ENCODE measurements at regions not wholly inside any gene's neighbourhood (a gene's known extent, or its start where the extent isn't known, plus 50 kb on each side); places are given as distances from the start of the nearest gene placed in this dataset.

DNA sequence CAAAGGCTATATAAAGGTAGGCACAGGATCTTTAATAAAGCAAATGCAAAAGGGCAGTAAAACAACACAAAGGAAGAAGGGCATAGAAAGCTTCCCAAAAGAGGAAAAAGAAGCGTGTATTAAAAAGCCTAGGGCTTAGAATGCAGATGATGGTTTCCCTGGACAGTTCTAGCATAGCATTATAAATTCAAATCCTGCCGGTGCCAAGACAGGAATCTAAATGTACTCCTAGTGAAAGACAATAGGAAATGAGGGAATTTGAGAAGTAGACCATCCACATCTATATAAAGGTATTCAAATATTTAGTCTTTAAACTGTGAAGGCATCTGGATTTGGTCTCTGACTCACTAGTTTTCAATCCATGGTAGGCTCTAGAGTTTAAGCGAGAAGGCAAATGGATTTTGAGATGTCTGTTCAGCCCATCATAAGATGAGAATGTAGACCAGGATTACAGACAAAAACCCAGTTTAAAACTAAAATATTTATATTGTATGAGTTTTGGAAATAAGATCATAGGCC is 431.8 kb downstream of the TBL1XR1 start:
- TF ChIP-seq, protein P1, sequence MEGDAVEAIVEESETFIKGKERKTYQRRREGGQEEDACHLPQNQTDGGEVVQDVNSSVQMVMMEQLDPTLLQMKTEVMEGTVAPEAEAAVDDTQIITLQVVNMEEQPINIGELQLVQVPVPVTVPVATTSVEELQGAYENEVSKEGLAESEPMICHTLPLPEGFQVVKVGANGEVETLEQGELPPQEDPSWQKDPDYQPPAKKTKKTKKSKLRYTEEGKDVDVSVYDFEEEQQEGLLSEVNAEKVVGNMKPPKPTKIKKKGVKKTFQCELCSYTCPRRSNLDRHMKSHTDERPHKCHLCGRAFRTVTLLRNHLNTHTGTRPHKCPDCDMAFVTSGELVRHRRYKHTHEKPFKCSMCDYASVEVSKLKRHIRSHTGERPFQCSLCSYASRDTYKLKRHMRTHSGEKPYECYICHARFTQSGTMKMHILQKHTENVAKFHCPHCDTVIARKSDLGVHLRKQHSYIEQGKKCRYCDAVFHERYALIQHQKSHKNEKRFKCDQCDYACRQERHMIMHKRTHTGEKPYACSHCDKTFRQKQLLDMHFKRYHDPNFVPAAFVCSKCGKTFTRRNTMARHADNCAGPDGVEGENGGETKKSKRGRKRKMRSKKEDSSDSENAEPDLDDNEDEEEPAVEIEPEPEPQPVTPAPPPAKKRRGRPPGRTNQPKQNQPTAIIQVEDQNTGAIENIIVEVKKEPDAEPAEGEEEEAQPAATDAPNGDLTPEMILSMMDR (IDR thresholded peaks at IDR 0.05; ENCODE audit: poor library complexity), result no peak
- TF ChIP-seq EZH2 (IDR thresholded peaks at IDR 0.05; ENCODE audit: borderline replicate concordance) (no peak), EZH2phosphoT487 (IDR thresholded peaks at IDR 0.05; ENCODE audit: low read depth, severe bottlenecking, unreplicated experiment) (no peak)
- 93% methylated on average over 3 of the region's 3 CpGs for WGBS (ENCODE audit: low lambda C conversion rate, missing lambda C conversion rate)
- no peaks in the 10 kb centered on the region for H3K27me3 ChIP-seq

DNA sequence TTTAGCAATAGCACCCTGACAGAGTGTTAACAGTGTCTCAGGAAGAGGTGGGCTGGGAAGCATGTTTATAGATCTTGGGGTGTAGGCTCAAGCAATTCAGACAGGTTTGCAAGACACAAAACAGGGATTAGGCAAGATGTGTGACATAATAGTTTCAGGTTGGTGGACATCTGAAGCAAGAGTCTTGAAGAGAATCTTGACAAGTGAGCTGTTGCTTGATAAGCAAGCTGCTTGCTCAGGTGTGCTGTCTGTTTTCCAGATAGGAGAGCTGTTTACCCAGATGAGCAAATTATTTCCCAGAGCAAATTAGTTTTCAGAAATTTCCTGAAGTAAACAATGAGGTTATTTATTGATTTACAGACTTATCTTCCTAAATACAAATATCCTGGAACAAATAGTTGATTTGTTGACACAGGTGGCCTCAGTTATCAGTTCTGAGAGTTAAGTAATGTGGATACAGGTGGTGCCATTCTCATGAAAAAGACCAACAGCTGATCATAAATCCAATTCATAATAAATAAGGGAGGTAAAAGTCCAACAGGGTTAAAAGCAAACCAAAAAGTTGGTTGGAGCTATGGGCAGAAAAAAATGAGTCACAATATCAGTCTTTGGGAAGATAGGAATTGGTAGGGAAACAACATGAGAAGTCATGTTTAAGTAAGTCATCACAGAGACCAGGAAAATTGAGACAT is 437.3 kb downstream of the TBL1XR1 start:
- no peaks in the 10 kb centered on the region for H3K9me3 ChIP-seq (ENCODE audit: low read depth)
- no peak overlapping the region for H2AFZ ChIP-seq
- no peaks in the 10 kb centered on the region for H3K36me3 ChIP-seq (replicated peaks; ENCODE audit: insufficient read depth, low read depth)
- no peaks in the 10 kb centered on the region for H3K27me3 ChIP-seq
- H4K20me1 ChIP-seq (ENCODE audit: insufficient read depth, poor library complexity, severe bottlenecking), result no peaks in the 10 kb centered on the region
- H3K4me3 ChIP-seq, result no peak overlapping the region
- H3K4me1 ChIP-seq (ENCODE audit: insufficient read depth), result no peaks in the 10 kb centered on the region
- DNase-seq (ENCODE audit: low spot score), result peak; percentile 29
- H3K9me2 ChIP-seq (replicated peaks; ENCODE audit: insufficient read depth), result no peaks in the 10 kb centered on the region
- no peaks in the 10 kb centered on the region for H3K79me2 ChIP-seq
- H3K4me2 ChIP-seq, result no peak overlapping the region
- TF ChIP-seq EZH2phosphoT487 (IDR thresholded peaks at IDR 0.05; ENCODE audit: low read depth, severe bottlenecking, unreplicated experiment), result no peak
- TF ChIP-seq, protein P1 (IDR thresholded peaks at IDR 0.05; ENCODE audit: poor library complexity), result no peak
- no peak for TF ChIP-seq EZH2 (IDR thresholded peaks at IDR 0.05; ENCODE audit: borderline replicate concordance)
- H3K27ac ChIP-seq, result peak overlapping the region; percentile 60

More for the DNA sequence above, 431.8 kb downstream of the TBL1XR1 start:
- Histone ChIP-seq H2AFZ (no peak overlapping the region), H3K27ac (no peak overlapping the region), H3K4me3 (no peak overlapping the region), H4K20me1 (ENCODE audit: insufficient read depth, poor library complexity, severe bottlenecking) (no peaks in the 10 kb centered on the region), H3K4me2 (no peak overlapping the region), H3K36me3 (replicated peaks; ENCODE audit: insufficient read depth, low read depth) (no peaks in the 10 kb centered on the region), H3K9me2 (replicated peaks; ENCODE audit: insufficient read depth) (no peaks in the 10 kb centered on the region), H3K79me2 (no peaks in the 10 kb centered on the region), H3K4me1 (ENCODE audit: insufficient read depth) (no peaks in the 10 kb centered on the region), H3K9me3 (ENCODE audit: low read depth) (no peaks in the 10 kb centered on the region)
- DNase-seq (ENCODE audit: low spot score), result no peak

DNA sequence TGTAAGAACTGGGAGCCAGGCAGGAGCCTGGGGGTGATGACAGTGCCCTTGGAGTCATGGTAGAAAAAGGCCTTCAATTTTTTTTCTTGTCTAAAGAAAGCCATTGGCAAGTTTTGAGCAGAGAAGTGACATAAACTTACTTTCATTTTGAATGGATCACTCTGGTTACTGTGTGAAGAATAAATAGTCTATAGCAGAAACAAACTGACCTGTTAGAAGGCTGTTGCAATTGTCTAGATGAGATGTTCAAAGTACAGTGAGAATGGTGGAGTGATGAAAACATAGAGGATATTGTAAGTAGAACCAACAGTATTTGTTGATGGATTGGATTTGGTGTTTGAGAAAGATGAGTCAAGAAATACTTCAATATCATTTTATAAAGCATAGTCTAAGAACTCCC is 439.9 kb downstream of the TBL1XR1 start:
- Histone ChIP-seq H3K36me3 (replicated peaks; ENCODE audit: insufficient read depth, low read depth) (no peaks in the 10 kb centered on the region), H2AFZ (no peak overlapping the region), H3K9me3 (ENCODE audit: low read depth) (no peaks in the 10 kb centered on the region), H4K20me1 (ENCODE audit: insufficient read depth, poor library complexity, severe bottlenecking) (no peaks in the 10 kb centered on the region), H3K79me2 (no peaks in the 10 kb centered on the region), H3K4me2 (no peak overlapping the region), H3K4me3 (no peak overlapping the region), H3K4me1 (ENCODE audit: insufficient read depth) (no peaks in the 10 kb centered on the region), H3K27me3 (no peaks in the 10 kb centered on the region), H3K27ac (peak overlapping the region; percentile 24), H3K9me2 (replicated peaks; ENCODE audit: insufficient read depth) (no peaks in the 10 kb centered on the region)
- TF ChIP-seq, protein P1 (IDR thresholded peaks at IDR 0.05; ENCODE audit: poor library complexity), result no peak
- TF ChIP-seq EZH2 (IDR thresholded peaks at IDR 0.05; ENCODE audit: borderline replicate concordance), result no peak
- TF ChIP-seq EZH2phosphoT487 (IDR thresholded peaks at IDR 0.05; ENCODE audit: low read depth, severe bottlenecking, unreplicated experiment), result no peak
- no peak for DNase-seq (ENCODE audit: low spot score)

All from hepatocyte (in vitro differentiated cells).